ENCODE measurements at regions not wholly inside any gene's neighbourhood (a gene's known extent, or its start where the extent isn't known, plus 50 kb on each side); places are given as distances from the start of the nearest gene placed in this dataset.

- no peak for TF ChIP-seq CTCF (conservative IDR thresholded peaks at IDR 0.05; ENCODE audit: low read depth)
- DNase-seq (ENCODE audit: low spot score): no peak
- no peak overlapping the region for H3K27ac ChIP-seq
- ChIA-PET CTCF (no interaction called here), POLR2A (ENCODE audit: low non-redundant PET) (no interaction called here)
These were observed 239.3 kb downstream of the GAS1 start for GRCh38 chr9:86707932-86708510.

GRCh38 chr9:86706391-86706790, 240.9 kb downstream of the GAS1 start:
- ChIA-PET POLR2A (ENCODE audit: low non-redundant PET) (no interaction called here), CTCF (interaction anchor here (0.5 to 0.7 kb wide), 2 partner anchors 110 to 241 kb away, joined by 3 read pairs; partner anchors contain the start of gene GAS1)
- no peak overlapping the region for H3K27ac ChIP-seq
- no peak for DNase-seq (ENCODE audit: low spot score)
- no peak for TF ChIP-seq CTCF (conservative IDR thresholded peaks at IDR 0.05; ENCODE audit: low read depth)

- TF ChIP-seq CTCF (conservative IDR thresholded peaks at IDR 0.05; ENCODE audit: low read depth): no peak
- DNase-seq (ENCODE audit: low spot score): peak; percentile 22
- ChIA-PET POLR2A (ENCODE audit: low non-redundant PET) (no interaction called here), CTCF (no interaction called here)
- H3K27ac ChIP-seq: no peak overlapping the region
These were observed 241.8 kb downstream of the GAS1 start for GRCh38 chr9:86705490-86705889.

GRCh38 chr9:86703346-86703745, 244.0 kb downstream of the GAS1 start:
- POLR2A ChIA-PET (ENCODE audit: low non-redundant PET): no interaction called here
- DNase-seq (ENCODE audit: low spot score): no peak
- TF ChIP-seq CTCF (conservative IDR thresholded peaks at IDR 0.05; ENCODE audit: low read depth): no peak
- CTCF ChIA-PET: no interaction called here
- H3K27ac ChIP-seq: no peak overlapping the region

GRCh38 chr9:86700629-86701028, 246.7 kb downstream of the GAS1 start:
- H3K27ac ChIP-seq: peak overlapping the region; percentile 40; the same call in 1 of the 2 replicates
- ChIA-PET POLR2A (ENCODE audit: low non-redundant PET) (no interaction called here), CTCF (no interaction called here)
- no peak for TF ChIP-seq CTCF (conservative IDR thresholded peaks at IDR 0.05; ENCODE audit: low read depth)
- DNase-seq (ENCODE audit: low spot score): no peak

- ChIA-PET CTCF (no interaction called here), POLR2A (ENCODE audit: low non-redundant PET) (no interaction called here)
- H3K27ac ChIP-seq: no peak overlapping the region
- DNase-seq (ENCODE audit: low spot score): no peak
- no peak for TF ChIP-seq CTCF (conservative IDR thresholded peaks at IDR 0.05; ENCODE audit: low read depth)
These were observed 249.3 kb downstream of the GAS1 start for GRCh38 chr9:86697999-86698398.

Data from RWPE1 (cell line).